HUDEP-2 (cell line): ENCODE measurements at regions not wholly inside any gene's neighbourhood (a gene's known extent, or its start where the extent isn't known, plus 50 kb on each side); places are given as distances from the start of the nearest gene placed in this dataset.
"Not testable (repeated sequence)": the region's sequence is repeated elsewhere in the genome, so short reads cannot be mapped to it uniquely, and the experiment has no call there.

ENCODE experiments used
- DNase-seq, 76 experiments: peaks; one replicate each; lab custom pipeline; 2025; ENCODE audit not compliant: unreplicated experiment in 76 of 76; lab: John Stamatoyannopoulos, UW

DNA sequence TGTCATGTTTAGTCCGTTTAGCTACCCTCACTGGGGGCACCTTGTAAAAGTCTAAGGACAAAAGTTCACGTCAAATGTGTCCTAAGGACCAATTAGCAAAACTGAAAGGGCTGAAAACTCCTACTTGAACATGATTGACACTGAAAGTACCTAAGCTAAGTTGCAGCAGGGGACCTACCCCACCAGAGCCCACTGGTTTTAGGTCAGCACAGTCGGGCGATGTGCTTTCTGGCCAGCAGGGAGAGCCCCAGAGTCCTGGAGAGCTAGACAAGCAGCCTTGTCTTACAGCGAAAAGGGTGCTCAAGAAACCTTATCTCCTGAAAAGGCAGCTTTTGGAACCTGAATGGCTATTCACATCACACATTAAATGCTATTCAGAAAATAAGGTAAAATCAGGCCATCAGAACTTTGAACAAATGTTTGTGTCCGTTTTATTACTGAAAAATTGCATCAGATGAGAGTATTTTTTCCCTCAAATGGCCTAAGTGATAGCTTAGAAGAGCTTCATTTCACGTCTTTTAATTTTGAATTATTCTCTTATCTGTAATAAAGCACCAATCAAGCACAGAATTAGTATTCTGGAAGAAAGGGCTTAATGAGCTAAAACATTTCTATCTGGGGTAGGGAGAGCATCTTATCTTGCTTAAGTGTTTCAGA is 52.2 kb upstream of the MKI67 start:
- DNase-seq: peak in 31 of 76 experiments; percentile 1 to 30 (median 5)

DNA sequence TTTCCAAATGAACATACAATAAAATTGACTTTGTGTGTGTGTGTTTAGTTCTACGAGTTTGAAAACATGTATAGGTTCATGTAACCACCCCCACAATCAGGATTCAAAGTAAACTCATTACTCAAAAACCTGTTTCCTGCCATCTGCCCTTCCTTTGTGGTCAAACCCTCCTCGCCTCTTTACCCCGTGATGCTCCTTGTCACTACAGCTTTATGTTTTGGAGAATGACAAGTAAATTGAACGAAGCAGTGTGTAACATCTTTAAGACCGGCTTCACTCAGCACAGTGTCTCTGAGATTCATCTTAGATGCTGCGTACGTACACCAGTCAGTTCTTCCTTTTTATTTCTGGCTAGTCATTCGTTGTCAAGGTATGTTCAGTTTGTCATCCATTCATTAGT is 54.6 kb upstream of the MKI67 start:
- DNase-seq: no peak

DNA sequence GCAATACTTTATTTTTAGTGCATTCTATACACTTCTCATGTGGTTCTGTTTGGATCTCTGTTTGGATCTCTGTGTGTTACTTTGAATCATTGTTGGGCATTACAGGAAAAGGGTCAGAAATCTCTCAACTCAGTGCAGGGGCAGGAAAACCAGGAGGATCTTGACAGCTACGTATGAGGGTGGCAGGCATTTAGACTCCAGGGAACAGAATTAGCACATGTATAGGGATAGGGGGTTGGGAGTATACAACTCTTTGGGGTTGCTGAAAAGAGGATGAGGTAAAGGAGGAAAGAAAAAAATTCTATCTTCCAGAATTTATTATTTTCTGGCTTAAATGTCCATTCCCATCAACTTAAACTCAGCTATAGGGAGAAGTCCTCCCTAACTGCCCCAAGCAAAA is 59.4 kb upstream of the MKI67 start:
- no peak for DNase-seq

DNA sequence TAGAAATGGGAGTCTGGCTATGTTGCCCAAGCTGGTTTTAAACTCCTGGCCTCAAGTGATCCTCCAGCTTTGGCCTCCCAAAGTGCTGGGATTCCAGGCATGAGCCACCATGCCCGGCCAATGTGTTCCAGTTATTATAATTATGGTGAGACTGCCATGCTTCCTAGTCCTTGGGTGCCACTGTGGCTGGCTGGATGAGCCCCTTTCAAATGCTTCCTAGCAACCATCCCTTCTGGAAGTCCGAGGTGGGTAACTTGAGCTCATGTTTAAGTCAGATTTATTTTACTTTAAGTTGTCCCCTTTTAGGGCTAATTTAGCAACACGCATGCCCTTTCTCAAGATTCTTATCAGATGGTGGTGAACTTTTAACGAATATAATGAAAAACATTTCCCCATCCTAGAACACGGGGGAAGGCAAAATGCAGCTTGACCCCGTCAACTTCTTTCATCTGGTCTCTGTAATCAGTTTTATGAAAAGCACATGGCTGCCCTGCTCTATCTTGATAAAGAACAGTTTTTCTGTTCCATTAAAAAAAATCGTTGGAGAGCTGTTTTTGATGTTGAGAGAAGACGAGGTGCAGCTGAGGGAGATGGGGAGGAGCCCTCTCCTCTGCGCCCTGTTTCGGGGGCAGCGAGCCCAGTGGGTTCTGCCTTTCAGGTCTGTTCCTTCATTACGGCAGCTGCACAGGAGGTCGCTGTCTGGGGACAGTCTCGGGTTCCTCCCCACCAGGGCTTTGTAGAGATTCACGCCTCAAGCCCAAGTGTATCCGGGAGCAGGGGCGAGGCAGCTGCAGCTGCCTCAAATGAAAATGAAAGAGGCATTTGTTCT is 61.0 kb upstream of the MKI67 start:
- DNase-seq: no peak

DNA sequence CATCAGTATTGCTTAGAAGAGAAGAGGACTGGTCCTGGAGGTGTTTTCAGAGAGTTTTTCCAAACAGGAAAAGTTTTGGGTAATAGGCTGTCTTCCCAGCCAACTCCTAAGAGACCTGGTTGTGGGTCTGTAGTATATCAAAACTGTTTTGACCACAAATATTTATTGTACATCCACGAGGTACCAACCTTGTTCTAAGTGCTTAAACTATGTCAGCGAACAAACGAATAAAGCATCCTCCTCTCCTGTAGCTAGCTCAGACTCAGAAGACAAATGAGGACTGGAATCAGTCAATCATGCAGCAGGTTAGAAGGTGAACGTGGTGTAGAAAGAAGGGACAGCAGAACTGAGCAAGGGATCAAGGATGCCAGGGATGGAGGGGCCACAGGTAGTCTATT is 61.6 kb upstream of the MKI67 start:
- DNase-seq: no peak

DNA sequence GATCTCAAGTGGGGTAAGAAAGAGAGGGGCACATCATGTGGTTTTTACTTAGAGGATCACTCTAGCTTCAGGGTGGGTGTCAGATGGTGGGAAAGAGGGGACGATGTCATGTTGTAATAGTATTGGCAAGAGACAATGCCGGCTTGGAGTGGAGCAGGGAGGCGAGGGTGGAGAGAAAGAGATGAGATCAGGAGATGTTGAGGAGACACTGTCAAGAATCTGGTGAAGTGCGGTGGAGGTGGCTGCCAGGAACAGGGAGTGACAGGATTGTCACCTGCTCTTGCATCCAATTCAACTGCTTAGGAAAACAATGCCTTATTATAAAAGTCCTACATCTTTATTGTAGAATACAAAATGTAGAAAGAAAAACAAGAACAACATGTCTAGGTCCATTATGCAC is 63.0 kb upstream of the MKI67 start:
- no peak for DNase-seq

DNA sequence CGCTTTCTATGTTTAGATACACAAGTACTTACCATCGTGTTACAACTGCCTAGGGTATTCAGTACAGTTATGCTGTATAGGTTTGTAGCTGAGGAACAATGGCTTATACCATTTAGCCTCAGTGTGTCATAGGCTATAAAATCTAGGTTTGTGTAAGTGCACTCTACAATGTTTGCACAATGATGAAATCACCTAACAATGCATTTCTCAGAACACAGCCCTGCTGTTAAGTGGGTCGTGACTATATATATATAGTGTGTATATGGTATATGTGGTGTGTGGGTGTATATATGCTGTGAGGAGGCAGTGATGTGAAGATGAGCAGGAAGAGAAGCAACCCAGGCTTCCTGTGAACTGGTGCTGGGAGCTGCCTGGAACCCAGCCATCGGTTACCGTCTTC is 65.6 kb upstream of the MKI67 start:
- DNase-seq: no peak

DNA sequence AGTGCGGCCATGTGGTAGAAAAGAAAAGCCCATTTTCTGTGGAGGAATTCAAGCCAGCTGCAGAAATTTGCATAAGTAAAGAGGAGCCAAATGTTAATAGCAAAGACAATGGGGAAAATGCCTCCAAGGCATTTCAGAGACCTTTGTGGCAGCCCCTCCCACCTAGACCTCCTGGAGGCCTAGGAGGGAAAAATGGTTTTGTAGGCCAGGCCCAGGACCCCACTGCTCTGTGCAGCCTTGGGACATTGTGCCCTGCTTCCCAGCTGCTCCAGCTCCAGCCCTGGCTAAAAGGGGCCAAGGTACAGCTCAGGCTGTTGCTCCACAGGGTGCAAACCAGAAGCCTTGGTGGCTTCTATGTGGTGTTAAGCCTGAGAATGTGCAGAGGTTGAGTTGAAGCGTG is 75.6 kb upstream of the MKI67 start:
- not testable (repeated sequence) for DNase-seq

DNA sequence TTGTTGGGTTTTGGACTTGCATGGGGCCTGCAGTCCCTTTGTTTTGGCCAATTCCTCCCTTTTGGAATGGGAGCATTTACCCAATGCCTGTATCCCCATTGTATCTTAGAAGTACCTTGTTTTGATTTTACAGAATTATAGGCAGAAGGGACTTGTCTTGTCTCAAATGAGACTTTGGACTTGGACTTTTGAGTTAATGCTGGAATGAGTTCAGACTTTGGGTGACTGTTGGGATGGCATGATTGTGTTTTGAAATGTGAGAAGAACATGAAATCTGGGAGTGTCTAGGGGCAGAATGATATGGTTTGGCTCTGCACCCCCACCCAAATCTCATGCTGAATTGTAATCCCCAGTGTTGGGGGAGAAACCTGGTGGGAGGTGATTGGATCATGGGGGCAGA is 76.8 kb upstream of the MKI67 start:
- DNase-seq: no peak

DNA sequence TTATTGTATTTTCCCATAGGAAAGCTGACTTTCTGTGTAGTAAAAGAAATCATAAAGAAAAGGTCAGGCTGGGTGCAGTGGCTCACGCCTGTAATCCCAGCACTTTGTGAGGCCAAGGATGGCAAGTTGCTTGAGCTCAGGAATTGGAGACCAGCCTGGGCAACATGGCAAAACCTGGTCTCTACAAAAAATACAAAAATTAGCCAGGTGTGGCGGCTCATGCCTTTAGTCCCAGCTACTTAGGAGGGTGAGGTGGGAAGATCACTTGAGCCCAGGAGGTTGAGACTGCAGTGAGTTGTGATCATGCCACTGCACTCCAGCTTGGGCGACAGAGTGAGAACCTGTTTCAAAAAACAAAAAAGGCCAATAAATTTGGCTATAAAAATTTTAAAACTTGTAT is 79.4 kb upstream of the MKI67 start:
- DNase-seq: not testable (repeated sequence)

DNA sequence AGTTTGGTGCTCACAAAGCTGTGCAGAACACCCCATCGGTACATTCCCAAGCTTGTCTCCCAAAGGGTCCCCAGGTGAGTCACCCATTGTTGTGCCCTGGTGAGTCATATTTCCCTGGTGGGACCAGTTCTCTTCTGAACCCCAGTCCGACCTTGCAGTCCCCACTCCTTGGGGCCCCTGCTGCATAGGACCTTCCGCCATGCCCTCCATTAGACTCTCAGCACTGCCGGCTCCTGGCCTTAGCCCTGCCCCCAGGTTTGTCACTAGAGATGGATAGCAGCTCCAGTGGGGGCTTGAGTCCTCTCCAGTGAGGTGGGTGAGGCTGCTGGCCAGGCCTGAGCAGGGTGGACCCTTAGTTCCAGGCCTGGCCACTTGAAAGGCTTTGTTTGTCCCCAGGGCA is 80.5 kb upstream of the MKI67 start:
- no peak for DNase-seq

DNA sequence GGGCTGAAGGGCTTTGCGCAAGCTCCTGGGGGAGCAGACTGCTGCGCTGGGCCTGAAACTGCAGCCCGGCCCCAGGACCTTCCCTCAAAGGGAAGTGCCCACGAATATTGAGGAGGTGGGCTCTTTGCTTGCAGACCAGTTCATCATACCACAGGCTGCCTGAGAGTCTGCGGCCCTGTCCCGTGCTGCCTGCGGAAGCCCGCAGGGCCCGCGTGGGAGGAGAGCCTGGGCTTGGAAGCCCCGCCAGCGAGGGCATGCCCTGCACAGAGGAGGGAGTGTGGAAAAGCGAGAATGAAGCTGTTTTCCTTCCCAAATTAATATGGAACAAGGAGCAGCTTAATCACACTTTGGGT is 83.6 kb upstream of the MKI67 start:
- DNase-seq: no peak

DNA sequence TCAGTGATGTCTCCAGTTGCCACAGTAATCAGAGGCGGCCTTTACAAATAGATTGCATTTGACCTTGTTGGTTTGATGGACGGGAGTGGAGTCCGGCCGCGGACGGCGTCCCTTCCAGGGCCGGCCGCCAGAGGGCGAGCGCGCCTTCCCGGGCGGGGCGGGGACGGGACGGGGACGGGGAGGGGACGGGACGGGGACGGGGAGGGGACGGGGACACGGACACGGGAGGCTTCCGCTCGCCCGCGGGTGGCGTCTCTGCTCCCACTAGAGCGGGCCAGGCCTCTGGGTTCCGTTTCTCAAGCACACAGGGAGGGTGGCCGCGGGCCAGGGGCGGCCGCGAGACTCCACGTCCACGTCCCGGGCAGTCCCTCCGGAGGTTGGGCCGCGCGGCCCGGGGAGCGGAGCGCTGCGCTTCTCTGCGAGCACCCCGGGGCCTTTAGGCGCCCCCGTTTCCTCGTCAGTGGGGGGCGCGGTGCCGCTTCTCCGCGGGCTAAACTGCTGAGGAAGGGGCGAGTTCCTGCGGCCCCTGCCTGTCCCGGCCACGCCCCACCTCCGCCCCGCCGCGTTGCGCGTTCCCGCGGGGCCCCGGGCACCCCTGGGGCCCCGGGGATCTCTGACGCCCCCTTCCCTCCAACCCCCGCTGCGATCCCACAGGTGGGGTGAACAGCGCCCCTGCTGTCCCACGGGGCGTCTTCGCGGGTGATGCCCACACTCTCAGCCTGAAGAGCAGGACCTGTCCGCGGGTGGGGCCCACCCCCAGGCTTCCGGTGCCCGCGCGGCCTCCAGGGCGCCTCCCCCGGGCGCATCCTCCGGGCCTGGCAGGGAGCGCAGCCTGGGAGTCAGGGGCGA is 84.2 kb upstream of the MKI67 start:
- peak in 34 of 76 experiments; percentile 1 to 55 (median 16) for DNase-seq

DNA sequence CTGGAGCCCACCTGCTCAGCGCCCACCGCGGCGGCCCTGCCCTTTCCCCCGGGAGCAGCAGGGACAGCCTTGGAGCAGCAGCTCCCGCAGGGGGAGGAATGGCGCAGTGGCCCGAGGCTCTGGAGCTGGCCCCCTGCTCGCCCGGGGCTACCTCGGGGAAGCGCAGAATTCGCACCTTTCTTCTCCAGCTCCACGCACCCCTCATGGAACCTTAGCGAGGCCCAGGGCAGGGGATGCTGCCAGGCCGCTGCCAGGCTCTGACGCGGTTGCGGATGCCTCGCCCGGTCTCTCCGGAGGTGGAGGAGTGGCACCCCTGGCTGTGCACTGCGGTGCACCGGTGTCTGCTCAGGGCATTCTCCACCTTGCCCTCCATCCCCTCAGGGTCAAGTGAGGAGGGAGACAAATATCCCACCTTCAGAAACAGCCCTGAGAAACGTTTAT is 84.9 kb upstream of the MKI67 start:
- DNase-seq: no peak

DNA sequence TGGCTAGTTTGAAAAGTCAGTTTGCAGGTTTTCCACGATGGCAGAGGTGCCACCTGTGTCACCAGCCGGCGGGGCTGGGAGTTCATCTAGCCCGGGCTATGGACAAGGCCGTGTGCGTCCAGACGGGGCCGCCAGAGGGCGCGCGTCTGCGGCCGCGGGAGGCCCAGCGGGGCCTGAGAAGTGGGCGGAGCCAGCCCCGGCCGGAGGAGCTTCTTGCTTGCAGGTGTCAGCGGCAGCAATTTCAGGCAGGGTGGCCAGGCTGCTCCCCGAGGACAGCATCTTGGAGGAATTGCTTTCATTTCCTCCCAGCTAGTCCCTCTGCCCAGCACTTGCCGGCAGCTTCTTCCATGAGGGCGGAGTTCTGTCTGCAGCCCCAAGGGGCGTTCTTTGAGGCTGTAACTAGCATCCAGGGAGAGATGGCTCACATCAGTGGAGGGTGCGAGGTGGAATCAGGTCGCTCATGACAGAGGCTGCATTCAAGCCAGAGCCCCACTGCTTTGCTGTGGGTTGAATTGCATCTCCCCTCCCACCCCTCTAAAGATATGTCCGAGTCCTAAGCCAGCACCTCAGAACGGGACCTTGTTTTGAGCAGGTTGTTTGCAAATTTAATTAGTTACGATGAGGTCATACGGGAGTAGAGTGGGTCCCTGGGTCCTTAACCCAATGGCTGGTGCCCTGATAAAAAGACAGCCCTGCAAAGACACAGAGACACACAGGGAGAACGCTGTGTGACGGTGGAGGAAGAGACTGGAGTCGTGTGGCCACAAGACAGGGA is 85.9 kb upstream of the MKI67 start:
- peak in 66 of 76 experiments; percentile 4 to 76 (median 52) for DNase-seq

DNA sequence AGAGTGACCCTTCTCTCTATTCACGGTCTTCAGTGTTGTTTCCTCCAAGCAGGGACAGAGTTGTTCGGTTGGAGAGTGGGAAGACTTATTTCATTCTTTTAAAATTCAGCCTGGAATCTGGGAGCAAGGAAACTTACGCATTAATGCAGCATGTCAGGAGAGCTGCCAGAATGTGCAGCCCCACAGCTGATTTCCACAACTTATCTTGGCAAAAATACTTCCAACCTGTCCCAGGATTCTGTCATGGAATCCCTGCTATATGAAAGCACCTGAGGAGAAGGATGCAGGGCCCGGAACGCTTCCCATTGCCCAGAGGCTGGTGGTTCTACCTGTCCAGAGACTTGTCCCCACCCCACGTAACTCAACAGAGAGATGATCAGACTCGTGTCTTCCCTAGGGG is 86.9 kb upstream of the MKI67 start:
- no peak for DNase-seq

DNA sequence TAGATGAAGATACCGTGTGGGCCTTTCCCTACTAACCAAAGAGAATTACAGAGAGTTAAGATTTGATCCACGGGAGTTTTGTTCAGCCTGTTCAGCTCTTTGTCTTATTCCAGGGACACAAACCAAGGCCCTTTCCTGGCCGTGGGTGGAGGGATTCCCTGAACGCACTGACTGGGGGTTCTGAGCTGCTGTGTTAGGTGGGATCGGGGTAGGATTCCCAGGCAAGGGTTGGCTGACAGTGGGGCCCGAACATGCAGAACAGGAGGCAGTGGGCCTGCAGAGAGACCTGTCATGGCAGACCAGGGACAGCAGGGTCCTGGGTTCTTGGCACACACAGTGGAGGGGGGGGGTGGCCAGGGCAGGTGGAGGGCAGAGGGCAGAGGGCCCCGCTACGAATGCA is 89.5 kb upstream of the MKI67 start:
- DNase-seq: no peak

DNA sequence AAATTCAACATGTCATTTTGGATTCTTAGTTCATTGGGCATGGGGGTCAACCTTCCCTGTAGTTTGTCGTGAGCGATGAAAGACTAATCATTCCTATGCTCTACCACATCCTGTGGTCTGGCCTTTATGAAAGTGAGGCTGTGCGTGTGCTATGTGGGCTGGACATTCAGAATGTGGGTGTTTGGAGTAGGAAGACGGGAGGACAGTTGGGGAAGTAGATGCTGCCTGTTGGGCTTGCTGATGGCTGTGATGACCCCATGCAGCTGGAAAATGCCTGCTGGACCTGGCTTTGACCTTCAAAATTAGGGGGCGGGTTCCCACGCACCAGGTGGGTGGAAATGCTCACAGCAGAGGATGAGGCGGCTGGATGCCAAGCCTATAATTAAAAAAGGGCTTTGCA is 90.9 kb upstream of the MKI67 start:
- no peak for DNase-seq

DNA sequence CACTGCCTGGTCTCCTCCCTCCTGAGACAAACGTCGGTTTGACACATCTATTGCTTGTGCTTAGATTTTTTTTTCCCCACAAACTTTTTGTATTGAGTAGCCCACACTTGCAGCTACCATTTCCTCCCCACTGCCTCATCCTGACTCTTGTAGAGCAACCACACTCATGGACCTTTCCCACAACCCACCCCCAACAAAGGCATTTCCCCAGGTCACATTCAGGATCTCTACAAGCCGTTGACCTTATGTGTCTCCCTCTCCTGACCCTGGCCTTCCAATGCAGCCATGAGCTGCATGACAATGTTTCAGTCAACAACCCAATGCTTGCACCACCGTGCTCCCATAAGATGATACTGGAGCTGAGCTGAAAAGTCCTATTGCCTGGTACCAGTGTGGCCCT is 91.9 kb upstream of the MKI67 start:
- no peak for DNase-seq

DNA sequence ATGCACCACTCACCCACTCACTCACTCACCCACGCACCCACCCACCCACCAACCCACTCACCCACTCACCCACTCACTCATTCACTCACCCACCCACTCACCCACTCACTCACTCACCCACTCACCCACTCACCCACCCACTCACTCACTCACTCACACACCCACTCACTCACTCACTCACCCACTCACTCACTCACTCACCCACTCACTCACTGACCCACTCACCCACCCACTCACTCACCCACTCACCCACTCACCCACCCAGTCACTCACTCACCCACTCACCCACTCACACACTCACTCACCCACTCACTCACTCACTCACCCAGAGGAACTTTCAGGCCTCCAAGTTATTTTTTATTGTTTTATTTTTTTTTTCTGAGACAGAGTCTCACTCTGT is 93.1 kb upstream of the MKI67 start:
- DNase-seq: no peak

DNA sequence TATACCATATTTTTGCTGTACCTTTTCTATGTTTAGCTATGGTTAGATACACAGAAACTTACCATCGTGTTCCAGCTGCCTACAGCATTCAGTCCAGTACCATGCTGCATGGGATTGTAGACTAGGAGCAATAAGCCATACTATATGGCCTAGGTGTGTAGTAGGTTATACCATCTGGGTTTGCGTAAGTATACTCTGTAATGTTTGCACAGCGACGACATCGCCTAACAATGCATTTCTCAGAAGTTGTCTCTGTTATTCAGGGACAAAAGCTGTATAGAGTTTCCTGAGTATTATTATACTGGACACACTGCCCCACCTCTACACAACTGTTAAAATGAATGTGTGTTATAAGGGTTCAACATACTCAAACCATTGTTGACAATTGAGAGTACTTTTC is 93.8 kb upstream of the MKI67 start:
- no peak for DNase-seq
